OCI-LY7 (cell line): ENCODE measurements at regions not wholly inside any gene's neighbourhood (a gene's known extent, or its start where the extent isn't known, plus 50 kb on each side); places are given as distances from the start of the nearest gene placed in this dataset.
"Not testable (repeated sequence)": the region's sequence is repeated elsewhere in the genome, so short reads cannot be mapped to it uniquely, and the experiment has no call there.

Experiments
- BruUV-seq: library from RNA; stranded (reverse); fragments of 400-500 nt; replicated peaks from 2 replicates; lab custom pipeline; 2021; lab: Mats Ljungman, UMichigan
- CTCF ChIA-PET: fragments of 300-600 bp; sonication (Branson Sonifier 250); formaldehyde crosslinking; loops from one replicate; lab custom pipeline; 2022; ENCODE audit warnings: antibody characterized with exemption; ENCODE audit not compliant: unreplicated experiment; lab: Charles Lee
- POLR2A ChIA-PET: fragments of 300-600 bp; sonication (Branson Sonifier 250); formaldehyde crosslinking; loops from one replicate; lab custom pipeline; 2022; ENCODE audit warnings: antibody characterized with exemption; lab: Charles Lee
- DNase-seq: peaks from one replicate; pipeline ENCODE4 v3.0.0-alpha.2; 2015; ENCODE audit warnings: low spot score
- H2AFZ ChIP-seq: fragments of 200-600 bp; sonication (generic), shearing (Covaris generic); 2 replicates; pipeline ENCODE4 v1.6.1; 2014; ENCODE audit warnings: mild to moderate bottlenecking, antibody characterized with exemption, low read length, moderate library complexity
- H3K27ac ChIP-seq: fragments of 200-600 bp; sonication (generic); 2 replicates; pipeline ENCODE4 v1.5.1; 2014; ENCODE audit warnings: mixed run types, low read depth, mild to moderate bottlenecking, moderate library complexity, low read length, inconsistent platforms; ENCODE audit not compliant: poor library complexity, severe bottlenecking
- H3K36me3 ChIP-seq: fragments of 200-600 bp; sonication (generic); 2 replicates; pipeline ENCODE4 v1.6.1; 2014; ENCODE audit warnings: mild to moderate bottlenecking, antibody characterized with exemption, low read length, moderate library complexity, mixed read lengths; ENCODE audit not compliant: insufficient read depth
- H3K4me1 ChIP-seq: fragments of 200-600 bp; sonication (generic); 2 replicates; pipeline ENCODE4 v1.5.1; 2014; ENCODE audit warnings: mild to moderate bottlenecking, low read length; ENCODE audit not compliant: insufficient read depth, poor library complexity, severe bottlenecking
- H3K4me2 ChIP-seq: fragments of 200-600 bp; sonication (generic); 2 replicates; pipeline ENCODE4 v1.6.1; 2014; ENCODE audit warnings: mild to moderate bottlenecking, low read length
- H3K4me3 ChIP-seq: fragments of 200-600 bp; sonication (generic); 2 replicates; pipeline ENCODE4 v1.5.1; 2014; ENCODE audit warnings: mild to moderate bottlenecking, low read depth, low read length; ENCODE audit not compliant: poor library complexity, severe bottlenecking
- H3K79me2 ChIP-seq: fragments of 200-600 bp; sonication (generic); 2 replicates; pipeline ENCODE4 v1.6.1; 2016; ENCODE audit warnings: low read depth, mild to moderate bottlenecking, low read length, moderate library complexity, mixed read lengths; ENCODE audit not compliant: insufficient read depth
- H3K9me2 ChIP-seq: fragments of 200-600 bp; sonication (generic); 2 replicates; pipeline ENCODE4 v1.6.1; 2016; ENCODE audit warnings: mild to moderate bottlenecking, low read length, mixed read lengths; ENCODE audit not compliant: insufficient read depth
- H3K9me3 ChIP-seq: fragments of 200-600 bp; sonication (generic); 2 replicates; pipeline ENCODE4 v1.6.1; 2014; ENCODE audit warnings: mild to moderate bottlenecking, mixed run types, low read length, mixed read lengths
- H4K20me1 ChIP-seq: fragments of 200-600 bp; sonication (generic); 2 replicates; pipeline ENCODE4 v1.6.1; 2014; ENCODE audit warnings: mild to moderate bottlenecking, antibody characterized with exemption, low read length, moderate library complexity, mixed read lengths; ENCODE audit not compliant: insufficient read depth
- EZH2phosphoT487 ChIP-seq: fragments of 200-600 bp; sonication (generic); IDR thresholded peaks from 2 replicates; pipeline ENCODE4 v1.6.1; 2018; ENCODE audit warnings: low read depth, borderline replicate concordance, mild to moderate bottlenecking, mixed run types, antibody characterized with exemption, low read length, moderate library complexity, mixed read lengths
- intact Hi-C: fragments of 100-400 bp; cut with micrococcal nuclease; formaldehyde crosslinking; loops from one replicate; pipeline ENCODE4 v1.10.0; 2022; ENCODE audit not compliant: unreplicated experiment
- TF ChIP-seq, protein P1 (sequence below): fragments of 200-600 bp; sonication (generic); conservative IDR thresholded peaks from 2 replicates; pipeline ENCODE4 v1.5.1; 2014; ENCODE audit warnings: mild to moderate bottlenecking, antibody characterized with exemption, low read length, moderate library complexity, mixed read lengths

GRCh38 chr12:90546511-90546910 is 408.5 kb downstream of the CCER1 start:
- Histone ChIP-seq H3K4me2 (no peak overlapping the region), H3K79me2 (no peaks in the 10 kb centered on the region), H3K4me1 (no peaks in the 10 kb centered on the region), H3K9me3 (no peaks in the 10 kb centered on the region), H3K9me2 (no peaks in the 10 kb centered on the region), H3K27ac (no peak overlapping the region), H4K20me1 (no peaks in the 10 kb centered on the region), H2AFZ (no peak overlapping the region), H3K4me3 (no peak overlapping the region), H3K36me3 (no peaks in the 10 kb centered on the region)
- POLR2A ChIA-PET, result interaction anchor here (0.6 kb wide), 1 partner anchor 138 kb away, joined by 3 read pairs; no protein-coding TSS in a partner anchor
- BruUV-seq, result no TSS peak
- CTCF ChIA-PET, result no interaction called here
- DNase-seq, result no peak
- TF ChIP-seq EZH2phosphoT487, result no peak
- TF ChIP-seq, protein P1, sequence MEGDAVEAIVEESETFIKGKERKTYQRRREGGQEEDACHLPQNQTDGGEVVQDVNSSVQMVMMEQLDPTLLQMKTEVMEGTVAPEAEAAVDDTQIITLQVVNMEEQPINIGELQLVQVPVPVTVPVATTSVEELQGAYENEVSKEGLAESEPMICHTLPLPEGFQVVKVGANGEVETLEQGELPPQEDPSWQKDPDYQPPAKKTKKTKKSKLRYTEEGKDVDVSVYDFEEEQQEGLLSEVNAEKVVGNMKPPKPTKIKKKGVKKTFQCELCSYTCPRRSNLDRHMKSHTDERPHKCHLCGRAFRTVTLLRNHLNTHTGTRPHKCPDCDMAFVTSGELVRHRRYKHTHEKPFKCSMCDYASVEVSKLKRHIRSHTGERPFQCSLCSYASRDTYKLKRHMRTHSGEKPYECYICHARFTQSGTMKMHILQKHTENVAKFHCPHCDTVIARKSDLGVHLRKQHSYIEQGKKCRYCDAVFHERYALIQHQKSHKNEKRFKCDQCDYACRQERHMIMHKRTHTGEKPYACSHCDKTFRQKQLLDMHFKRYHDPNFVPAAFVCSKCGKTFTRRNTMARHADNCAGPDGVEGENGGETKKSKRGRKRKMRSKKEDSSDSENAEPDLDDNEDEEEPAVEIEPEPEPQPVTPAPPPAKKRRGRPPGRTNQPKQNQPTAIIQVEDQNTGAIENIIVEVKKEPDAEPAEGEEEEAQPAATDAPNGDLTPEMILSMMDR, result no peak
- intact Hi-C loops, result no loop called here

DNA sequence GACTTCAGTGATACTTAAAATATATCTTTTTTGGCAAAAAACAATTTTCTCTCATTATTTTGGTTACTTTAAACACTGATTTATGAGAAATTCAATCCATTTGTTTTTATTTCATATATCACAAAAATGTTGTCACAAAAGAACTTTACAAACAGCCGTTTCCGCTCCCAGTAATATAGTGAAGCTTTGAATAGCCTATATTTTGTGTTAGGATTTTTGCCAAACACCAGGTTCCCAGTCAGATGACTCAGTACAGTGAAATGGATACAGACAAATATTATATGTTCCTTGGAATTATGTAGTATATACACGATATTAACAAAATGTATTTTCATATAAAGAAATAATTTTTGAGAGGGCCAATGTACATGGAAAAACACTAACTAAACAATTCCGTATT is 411.1 kb downstream of the CCER1 start:
- no TSS peak for BruUV-seq
- H3K4me2 ChIP-seq, result no peak overlapping the region

GRCh38 chr12:90543374-90543773 is 411.6 kb downstream of the CCER1 start:
- H2AFZ ChIP-seq, result no peak overlapping the region
- no peaks in the 10 kb centered on the region for H3K79me2 ChIP-seq
- ChIA-PET POLR2A (interaction anchor here (0.8 kb wide), 1 partner anchor 1269 kb away, joined by 3 read pairs; no protein-coding TSS in a partner anchor), CTCF (no interaction called here)
- intact Hi-C loops, result no loop called here
- H3K4me3 ChIP-seq, result no peak overlapping the region
- H4K20me1 ChIP-seq, result no peaks in the 10 kb centered on the region
- no peak for TF ChIP-seq EZH2phosphoT487
- TF ChIP-seq, protein P1, result no peak
- H3K4me2 ChIP-seq, result no peak overlapping the region
- no peaks in the 10 kb centered on the region for H3K9me2 ChIP-seq
- H3K36me3 ChIP-seq, result no peaks in the 10 kb centered on the region
- no TSS peak for BruUV-seq
- no peaks in the 10 kb centered on the region for H3K4me1 ChIP-seq
- H3K27ac ChIP-seq, result no peak overlapping the region
- DNase-seq, result no peak
- H3K9me3 ChIP-seq, result no peaks in the 10 kb centered on the region

More for the DNA sequence above, 411.1 kb downstream of the CCER1 start:
- TF ChIP-seq EZH2phosphoT487, result no peak
- no peaks in the 10 kb centered on the region for H3K9me3 ChIP-seq
- POLR2A ChIA-PET, result interaction anchor here (0.8 kb wide), 1 partner anchor 1269 kb away, joined by 3 read pairs; no protein-coding TSS in a partner anchor
- no peak overlapping the region for H2AFZ ChIP-seq
- no peaks in the 10 kb centered on the region for H3K79me2 ChIP-seq
- H3K9me2 ChIP-seq, result no peaks in the 10 kb centered on the region
- no peak for DNase-seq
- intact Hi-C loops, result no loop called here
- H3K4me3 ChIP-seq, result no peak overlapping the region
- CTCF ChIA-PET, result no interaction called here
- no peaks in the 10 kb centered on the region for H3K4me1 ChIP-seq
- no peaks in the 10 kb centered on the region for H3K36me3 ChIP-seq
- no peak overlapping the region for H3K27ac ChIP-seq
- H4K20me1 ChIP-seq, result no peaks in the 10 kb centered on the region

DNA sequence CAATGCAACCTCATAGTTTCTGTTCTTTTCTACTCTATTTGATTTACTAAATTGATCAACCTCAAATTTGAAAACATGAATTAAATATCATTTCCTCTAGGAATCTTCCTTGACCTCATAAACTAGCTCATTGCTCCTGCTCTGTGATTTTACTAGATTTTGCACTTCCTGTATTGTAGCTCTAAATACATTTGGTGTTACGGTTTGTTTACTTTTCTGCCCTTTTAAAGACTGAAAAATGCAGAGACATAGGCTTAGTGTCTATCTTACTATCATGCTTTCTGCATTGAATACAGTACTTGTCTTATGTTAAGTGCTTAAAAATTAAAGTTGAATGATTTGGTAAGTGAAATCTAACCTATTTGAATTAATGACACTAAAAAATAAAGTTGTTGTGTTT is 412.1 kb downstream of the CCER1 start:
- BruUV-seq, H3K27ac ChIP-seq, CTCF ChIA-PET, intact Hi-C loops, H3K4me1 ChIP-seq, H3K9me3 ChIP-seq, H3K4me3 ChIP-seq, H3K4me2 ChIP-seq, H3K79me2 ChIP-seq, H2AFZ ChIP-seq, DNase-seq, H4K20me1 ChIP-seq, H3K9me2 ChIP-seq, H3K36me3 ChIP-seq: not testable (repeated sequence)
- POLR2A ChIA-PET, result interaction anchor here (0.8 kb wide), 1 partner anchor 1268 kb away, joined by 3 read pairs; no protein-coding TSS in a partner anchor

GRCh38 chr12:90533828-90534227 is 421.1 kb downstream of the CCER1 start:
- H3K79me2 ChIP-seq, DNase-seq, H3K9me2 ChIP-seq, H3K9me3 ChIP-seq, H3K4me3 ChIP-seq, H4K20me1 ChIP-seq, CTCF ChIA-PET, H3K36me3 ChIP-seq, BruUV-seq, POLR2A ChIA-PET, H3K27ac ChIP-seq, H3K4me2 ChIP-seq, intact Hi-C loops, H2AFZ ChIP-seq, H3K4me1 ChIP-seq: not testable (repeated sequence)
